ENCODE measurements at regions not wholly inside any gene's neighbourhood (a gene's known extent, or its start where the extent isn't known, plus 50 kb on each side); places are given as distances from the start of the nearest gene placed in this dataset.
A peak's percentile ranks its signal among the peaks of the same experiment; 100 is the strongest.

DNA sequence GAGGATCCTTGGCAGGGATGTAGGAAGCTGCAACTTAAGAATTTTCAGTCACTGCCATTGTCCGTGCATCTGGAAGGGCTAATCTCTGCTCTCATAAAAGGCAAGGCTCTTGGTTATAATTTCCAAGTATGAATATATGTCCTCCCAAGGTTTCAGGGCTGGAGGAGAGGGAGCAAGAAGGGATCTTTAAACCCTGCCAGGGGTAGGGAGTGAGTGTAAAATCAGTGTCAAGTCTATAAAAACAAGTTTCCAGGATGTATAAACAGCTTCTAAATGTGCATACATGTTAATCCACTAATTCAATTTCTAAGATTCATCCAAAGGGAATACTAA lies 110.2 kb upstream of the CYRIA start:
- H3K4me1 ChIP-seq (ENCODE audit: control insufficient read depth, insufficient read depth, low read length), result no peaks in the 10 kb centered on the region
- DNase-seq, result no peak
- H3K9me3 ChIP-seq (ENCODE audit: control insufficient read depth, low read depth, low read length), result no peaks in the 10 kb centered on the region
- no CpG with 5 or more reads among the region's 1 CpG for WGBS (ENCODE audit: insufficient coverage, low lambda C conversion rate)
- no peak overlapping the region for H3K4me3 ChIP-seq (ENCODE audit: low read length)
- H3K36me3 ChIP-seq (ENCODE audit: control insufficient read depth, insufficient read depth, low read length), result no peaks in the 10 kb centered on the region
- H3K27me3 ChIP-seq (ENCODE audit: control insufficient read depth, insufficient read depth, low read length), result no peaks in the 10 kb centered on the region
- no peak overlapping the region for H3K27ac ChIP-seq (ENCODE audit: low read length)

DNA sequence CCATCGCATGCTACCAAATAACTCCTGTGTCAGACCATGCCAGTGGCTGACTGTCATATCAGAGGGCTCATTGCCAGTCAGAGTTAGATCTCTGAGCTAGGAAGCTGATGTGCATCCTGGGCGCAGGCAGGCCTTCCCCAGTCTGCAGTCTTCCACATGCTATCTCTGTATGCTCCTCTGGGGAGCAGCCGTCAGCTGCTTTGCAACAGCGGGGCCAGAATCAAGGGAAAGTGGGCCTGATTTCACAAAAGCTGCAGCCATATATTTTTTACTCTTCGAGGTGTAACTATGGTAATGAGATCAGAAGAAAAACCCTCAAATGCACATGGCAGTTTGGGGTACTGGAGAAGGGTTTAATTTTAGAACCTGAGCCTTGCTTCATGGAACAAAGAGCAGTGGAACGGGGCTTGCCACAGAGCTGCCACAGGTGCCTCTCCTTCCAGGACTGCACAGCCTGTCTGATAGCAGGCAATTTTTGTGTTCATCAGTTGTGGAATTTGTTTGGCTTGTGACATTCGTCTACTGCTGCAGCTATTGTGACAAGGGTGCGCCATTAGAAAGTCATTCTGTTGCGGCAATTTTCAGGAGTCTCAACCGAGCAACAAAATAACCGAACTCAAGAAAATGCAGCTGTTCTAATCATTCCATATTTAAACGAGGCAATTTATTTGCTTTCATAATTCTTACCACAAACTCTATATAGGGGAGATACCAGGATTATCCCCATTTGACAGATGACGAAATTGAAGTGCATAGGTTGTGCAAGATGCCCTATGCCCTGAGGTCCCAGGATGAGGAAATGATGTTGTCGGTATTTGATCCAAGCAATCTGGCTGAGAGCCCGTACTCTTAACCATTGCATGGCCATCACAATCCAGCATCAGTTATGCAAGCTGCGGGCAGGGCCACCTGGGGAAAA lies 109.6 kb upstream of the CYRIA start:
- H3K27me3 ChIP-seq (ENCODE audit: control insufficient read depth, insufficient read depth, low read length), result no peaks in the 10 kb centered on the region
- H3K9me3 ChIP-seq (ENCODE audit: control insufficient read depth, low read depth, low read length), result no peaks in the 10 kb centered on the region
- no peak overlapping the region for H3K27ac ChIP-seq (ENCODE audit: low read length)
- H3K4me1 ChIP-seq (ENCODE audit: control insufficient read depth, insufficient read depth, low read length), result no peaks in the 10 kb centered on the region
- WGBS (ENCODE audit: insufficient coverage, low lambda C conversion rate), result no CpG with 5 or more reads among the region's 16 CpGs
- DNase-seq, result peak in 1 of 2 donors; percentile 13
- no peak overlapping the region for H3K4me3 ChIP-seq (ENCODE audit: low read length)
- H3K36me3 ChIP-seq (ENCODE audit: control insufficient read depth, insufficient read depth, low read length), result no peaks in the 10 kb centered on the region

- no peaks in the 10 kb centered on the region for H3K36me3 ChIP-seq (ENCODE audit: control insufficient read depth, insufficient read depth, low read length)
- no peaks in the 10 kb centered on the region for H3K9me3 ChIP-seq (ENCODE audit: control insufficient read depth, low read depth, low read length)
- peaks cover 1% of the 10 kb centered on the region for H3K27me3 ChIP-seq (ENCODE audit: control insufficient read depth, insufficient read depth, low read length)
- H3K4me3 ChIP-seq (ENCODE audit: low read length), result no peak overlapping the region
- no peaks in the 10 kb centered on the region for H3K4me1 ChIP-seq (ENCODE audit: control insufficient read depth, insufficient read depth, low read length)
- no CpG with 5 or more reads among the region's 2 CpGs for WGBS (ENCODE audit: insufficient coverage, low lambda C conversion rate)
- no peak overlapping the region for H3K27ac ChIP-seq (ENCODE audit: low read length)
- DNase-seq, result no peak
Measured at GRCh38 chr2:16774091-16774490, 108.5 kb upstream of the CYRIA start.

GRCh38 chr2:16773080-16773713 lies 107.6 kb upstream of the CYRIA start:
- no peak overlapping the region for H3K27ac ChIP-seq (ENCODE audit: low read length)
- DNase-seq, result peak; percentile 19 to 22
- no CpG with 5 or more reads among the region's 8 CpGs for WGBS (ENCODE audit: insufficient coverage, low lambda C conversion rate)
- H3K4me3 ChIP-seq (ENCODE audit: low read length), result no peak overlapping the region
- no peaks in the 10 kb centered on the region for H3K9me3 ChIP-seq (ENCODE audit: control insufficient read depth, low read depth, low read length)
- H3K27me3 ChIP-seq (ENCODE audit: control insufficient read depth, insufficient read depth, low read length), result peaks cover 5% of the 10 kb centered on the region
- H3K4me1 ChIP-seq (ENCODE audit: control insufficient read depth, insufficient read depth, low read length), result no peaks in the 10 kb centered on the region
- H3K36me3 ChIP-seq (ENCODE audit: control insufficient read depth, insufficient read depth, low read length), result no peaks in the 10 kb centered on the region

GRCh38 chr2:16767789-16768476 lies 102.3 kb upstream of the CYRIA start:
- no peak overlapping the region for H3K27ac ChIP-seq (ENCODE audit: low read length)
- 38% methylated on average over 2 of the region's 3 CpGs for WGBS (ENCODE audit: insufficient coverage, low lambda C conversion rate)
- no peaks in the 10 kb centered on the region for H3K4me1 ChIP-seq (ENCODE audit: control insufficient read depth, insufficient read depth, low read length)
- H3K36me3 ChIP-seq (ENCODE audit: control insufficient read depth, insufficient read depth, low read length), result no peaks in the 10 kb centered on the region
- no peak overlapping the region for H3K4me3 ChIP-seq (ENCODE audit: low read length)
- peaks cover 5% of the 10 kb centered on the region for H3K27me3 ChIP-seq (ENCODE audit: control insufficient read depth, insufficient read depth, low read length)
- DNase-seq, result no peak
- H3K9me3 ChIP-seq (ENCODE audit: control insufficient read depth, low read depth, low read length), result no peaks in the 10 kb centered on the region

DNA sequence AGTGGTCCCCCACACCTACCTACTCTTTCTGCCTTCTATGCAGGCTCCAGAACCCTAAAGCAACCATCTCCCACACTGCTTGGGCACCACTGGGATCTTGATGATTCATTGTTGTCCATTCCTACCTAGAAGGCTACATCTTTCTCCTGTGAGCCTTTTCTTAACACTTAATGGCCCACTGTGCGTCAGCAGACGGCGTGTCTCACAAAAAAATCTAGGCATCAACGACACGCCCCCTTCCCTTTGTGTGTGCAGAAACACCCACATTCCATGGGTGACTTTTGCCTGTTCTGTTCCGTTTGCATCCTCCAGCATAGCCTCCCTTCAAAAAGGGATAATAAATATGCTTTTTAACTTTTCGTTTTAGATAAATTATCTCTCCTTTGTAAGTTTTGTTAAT lies 99.7 kb upstream of the CYRIA start:
- DNase-seq, result no peak
- H3K36me3 ChIP-seq (ENCODE audit: control insufficient read depth, insufficient read depth, low read length), result no peaks in the 10 kb centered on the region
- no peaks in the 10 kb centered on the region for H3K4me1 ChIP-seq (ENCODE audit: control insufficient read depth, insufficient read depth, low read length)
- WGBS (ENCODE audit: insufficient coverage, low lambda C conversion rate), result 0% methylated on average over 1 of the region's 7 CpGs
- H3K4me3 ChIP-seq (ENCODE audit: low read length), result no peak overlapping the region
- H3K9me3 ChIP-seq (ENCODE audit: control insufficient read depth, low read depth, low read length), result no peaks in the 10 kb centered on the region
- no peak overlapping the region for H3K27ac ChIP-seq (ENCODE audit: low read length)
- H3K27me3 ChIP-seq (ENCODE audit: control insufficient read depth, insufficient read depth, low read length), result peaks cover 5% of the 10 kb centered on the region

DNA sequence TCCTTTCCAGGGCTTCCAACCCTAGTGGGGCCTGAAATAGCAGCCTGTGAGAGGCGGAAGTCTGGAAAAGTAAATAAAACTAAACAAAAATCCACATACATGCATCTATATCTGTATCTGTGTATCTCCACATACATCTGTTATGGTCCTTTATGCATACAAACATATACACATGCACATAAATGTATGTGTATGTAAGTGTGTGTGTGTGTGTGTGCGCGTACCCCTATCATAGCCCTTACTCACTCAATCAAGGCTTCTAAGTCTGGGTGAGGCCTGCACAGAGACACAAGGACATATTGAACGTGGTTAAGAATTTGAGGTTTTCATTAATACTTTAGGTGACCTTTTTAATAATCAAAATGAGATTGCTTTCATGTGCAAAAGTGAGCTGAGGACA lies 98.9 kb upstream of the CYRIA start:
- DNase-seq, result no peak
- peaks cover 5% of the 10 kb centered on the region for H3K27me3 ChIP-seq (ENCODE audit: control insufficient read depth, insufficient read depth, low read length)
- no CpG with 5 or more reads among the region's 4 CpGs for WGBS (ENCODE audit: insufficient coverage, low lambda C conversion rate)

GRCh38 chr2:16763493-16763899 lies 97.9 kb upstream of the CYRIA start:
- no CpG with 5 or more reads among the region's 4 CpGs for WGBS (ENCODE audit: insufficient coverage, low lambda C conversion rate)
- Histone ChIP-seq H3K9me3 (ENCODE audit: control insufficient read depth, low read depth, low read length) (no peaks in the 10 kb centered on the region), H3K27ac (ENCODE audit: low read length) (no peak overlapping the region), H3K4me3 (ENCODE audit: low read length) (no peak overlapping the region), H3K27me3 (ENCODE audit: control insufficient read depth, insufficient read depth, low read length) (no peaks in the 10 kb centered on the region), H3K36me3 (ENCODE audit: control insufficient read depth, insufficient read depth, low read length) (no peaks in the 10 kb centered on the region), H3K4me1 (ENCODE audit: control insufficient read depth, insufficient read depth, low read length) (no peaks in the 10 kb centered on the region)
- peak in 1 of 2 donors; percentile 49 for DNase-seq

More for the DNA sequence above, 98.9 kb upstream of the CYRIA start:
- no peak overlapping the region for H3K4me3 ChIP-seq (ENCODE audit: low read length)
- H3K27ac ChIP-seq (ENCODE audit: low read length), result no peak overlapping the region
- H3K9me3 ChIP-seq (ENCODE audit: control insufficient read depth, low read depth, low read length), result no peaks in the 10 kb centered on the region
- no peaks in the 10 kb centered on the region for H3K4me1 ChIP-seq (ENCODE audit: control insufficient read depth, insufficient read depth, low read length)
- H3K36me3 ChIP-seq (ENCODE audit: control insufficient read depth, insufficient read depth, low read length), result no peaks in the 10 kb centered on the region

DNA sequence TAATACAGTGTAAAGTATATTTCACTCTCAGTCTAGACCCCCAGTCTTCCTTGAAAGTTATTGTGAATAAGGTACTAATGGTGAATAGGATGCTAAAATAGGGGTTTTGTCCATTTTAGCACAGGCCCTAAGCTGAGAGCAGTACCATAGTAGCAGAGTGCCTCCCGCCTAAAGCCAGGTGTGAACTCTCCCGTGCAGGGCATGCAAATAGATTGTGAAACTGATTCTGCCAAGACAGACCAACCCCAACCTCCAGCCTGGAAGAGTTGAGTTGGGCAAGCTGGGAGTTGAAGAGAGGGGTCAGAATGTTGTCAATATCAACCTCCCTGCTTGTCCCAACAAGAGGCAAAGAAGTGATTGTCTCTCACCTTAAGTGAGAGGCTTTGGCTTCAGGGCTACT lies 97.4 kb upstream of the CYRIA start:
- Histone ChIP-seq H3K27ac (ENCODE audit: low read length) (no peak overlapping the region), H3K27me3 (ENCODE audit: control insufficient read depth, insufficient read depth, low read length) (no peaks in the 10 kb centered on the region), H3K4me3 (ENCODE audit: low read length) (no peak overlapping the region), H3K36me3 (ENCODE audit: control insufficient read depth, insufficient read depth, low read length) (no peaks in the 10 kb centered on the region), H3K9me3 (ENCODE audit: control insufficient read depth, low read depth, low read length) (no peaks in the 10 kb centered on the region), H3K4me1 (ENCODE audit: control insufficient read depth, insufficient read depth, low read length) (no peaks in the 10 kb centered on the region)
- no peak for DNase-seq
- no CpG with 5 or more reads among the region's 2 CpGs for WGBS (ENCODE audit: insufficient coverage, low lambda C conversion rate)

GRCh38 chr2:16760426-16760825 lies 94.8 kb upstream of the CYRIA start:
- Histone ChIP-seq H3K9me3 (ENCODE audit: control insufficient read depth, low read depth, low read length) (no peaks in the 10 kb centered on the region), H3K4me1 (ENCODE audit: control insufficient read depth, insufficient read depth, low read length) (no peaks in the 10 kb centered on the region), H3K27me3 (ENCODE audit: control insufficient read depth, insufficient read depth, low read length) (no peaks in the 10 kb centered on the region), H3K36me3 (ENCODE audit: control insufficient read depth, insufficient read depth, low read length) (no peaks in the 10 kb centered on the region), H3K4me3 (ENCODE audit: low read length) (no peak overlapping the region), H3K27ac (ENCODE audit: low read length) (no peak overlapping the region)
- DNase-seq, result no peak
- 83% methylated on average over 1 of the region's 3 CpGs for WGBS (ENCODE audit: insufficient coverage, low lambda C conversion rate)

Data from large intestine (tissue), 3 donors.